ENCODE measurements at regions not wholly inside any gene's neighbourhood (a gene's known extent, or its start where the extent isn't known, plus 50 kb on each side); places are given as distances from the start of the nearest gene placed in this dataset.
A peak's percentile ranks its signal among the peaks of the same experiment; 100 is the strongest.

- TF ChIP-seq UBTF (CRISPR knock-in tag; IDR thresholded peaks at IDR 0.05) (no peak), YEATS2 (CRISPR knock-in tag; IDR thresholded peaks at IDR 0.05; ENCODE audit: borderline replicate concordance) (no peak), KDM6A (CRISPR knock-in tag; IDR thresholded peaks at IDR 0.05; ENCODE audit: low read depth) (no peak), HOXA9 (CRISPR knock-in tag; IDR thresholded peaks at IDR 0.05; ENCODE audit: borderline replicate concordance) (no peak), ZNF383 (CRISPR knock-in tag; IDR thresholded peaks at IDR 0.05; ENCODE audit: borderline replicate concordance) (no peak), MIER2 (CRISPR knock-in tag; IDR thresholded peaks at IDR 0.05) (no peak), SMC3 (IDR thresholded peaks at IDR 0.05; ENCODE audit: low read length) (0 out of 2 replicates have a peak, but pooled peaks have one; percentile 3), FOXA3 (CRISPR knock-in tag; IDR thresholded peaks at IDR 0.05) (peak; percentile 58; the same call in 1 of the 2 replicates), ZBTB25 (CRISPR knock-in tag; IDR thresholded peaks at IDR 0.05) (no peak), ZNF34 (CRISPR knock-in tag; IDR thresholded peaks at IDR 0.05; ENCODE audit: borderline replicate concordance) (no peak), ATF3 (CRISPR knock-in tag; IDR thresholded peaks at IDR 0.05) (no peak), ZFP36L1 (CRISPR knock-in tag; IDR thresholded peaks at IDR 0.05) (no peak), ZNF713 (CRISPR knock-in tag; IDR thresholded peaks at IDR 0.05) (no peak), RCOR2 (CRISPR knock-in tag; IDR thresholded peaks at IDR 0.05) (no peak), ZNF562 (CRISPR knock-in tag; IDR thresholded peaks at IDR 0.05; ENCODE audit: borderline replicate concordance) (no peak), SAFB2 (CRISPR knock-in tag; IDR thresholded peaks at IDR 0.05; ENCODE audit: borderline replicate concordance, low read depth) (no peak), ZNF556 (CRISPR knock-in tag; IDR thresholded peaks at IDR 0.05; ENCODE audit: borderline replicate concordance) (no peak), ZNF598 (CRISPR knock-in tag; IDR thresholded peaks at IDR 0.05; ENCODE audit: borderline replicate concordance) (no peak)
- TF ChIP-seq, protein P1, sequence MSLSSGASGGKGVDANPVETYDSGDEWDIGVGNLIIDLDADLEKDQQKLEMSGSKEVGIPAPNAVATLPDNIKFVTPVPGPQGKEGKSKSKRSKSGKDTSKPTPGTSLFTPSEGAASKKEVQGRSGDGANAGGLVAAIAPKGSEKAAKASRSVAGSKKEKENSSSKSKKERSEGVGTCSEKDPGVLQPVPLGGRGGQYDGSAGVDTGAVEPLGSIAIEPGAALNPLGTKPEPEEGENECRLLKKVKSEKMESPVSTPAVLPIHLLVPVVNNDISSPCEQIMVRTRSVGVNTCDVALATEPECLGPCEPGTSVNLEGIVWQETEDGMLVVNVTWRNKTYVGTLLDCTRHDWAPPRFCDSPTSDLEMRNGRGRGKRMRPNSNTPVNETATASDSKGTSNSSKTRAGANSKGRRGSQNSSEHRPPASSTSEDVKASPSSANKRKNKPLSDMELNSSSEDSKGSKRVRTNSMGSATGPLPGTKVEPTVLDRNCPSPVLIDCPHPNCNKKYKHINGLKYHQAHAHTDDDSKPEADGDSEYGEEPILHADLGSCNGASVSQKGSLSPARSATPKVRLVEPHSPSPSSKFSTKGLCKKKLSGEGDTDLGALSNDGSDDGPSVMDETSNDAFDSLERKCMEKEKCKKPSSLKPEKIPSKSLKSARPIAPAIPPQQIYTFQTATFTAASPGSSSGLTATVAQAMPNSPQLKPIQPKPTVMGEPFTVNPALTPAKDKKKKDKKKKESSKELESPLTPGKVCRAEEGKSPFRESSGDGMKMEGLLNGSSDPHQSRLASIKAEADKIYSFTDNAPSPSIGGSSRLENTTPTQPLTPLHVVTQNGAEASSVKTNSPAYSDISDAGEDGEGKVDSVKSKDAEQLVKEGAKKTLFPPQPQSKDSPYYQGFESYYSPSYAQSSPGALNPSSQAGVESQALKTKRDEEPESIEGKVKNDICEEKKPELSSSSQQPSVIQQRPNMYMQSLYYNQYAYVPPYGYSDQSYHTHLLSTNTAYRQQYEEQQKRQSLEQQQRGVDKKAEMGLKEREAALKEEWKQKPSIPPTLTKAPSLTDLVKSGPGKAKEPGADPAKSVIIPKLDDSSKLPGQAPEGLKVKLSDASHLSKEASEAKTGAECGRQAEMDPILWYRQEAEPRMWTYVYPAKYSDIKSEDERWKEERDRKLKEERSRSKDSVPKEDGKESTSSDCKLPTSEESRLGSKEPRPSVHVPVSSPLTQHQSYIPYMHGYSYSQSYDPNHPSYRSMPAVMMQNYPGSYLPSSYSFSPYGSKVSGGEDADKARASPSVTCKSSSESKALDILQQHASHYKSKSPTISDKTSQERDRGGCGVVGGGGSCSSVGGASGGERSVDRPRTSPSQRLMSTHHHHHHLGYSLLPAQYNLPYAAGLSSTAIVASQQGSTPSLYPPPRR (CRISPR knock-in tag; IDR thresholded peaks at IDR 0.05; ENCODE audit: borderline replicate concordance), result peak; percentile 29; the same call in 1 of the 2 replicates
- TF ChIP-seq, protein P2, sequence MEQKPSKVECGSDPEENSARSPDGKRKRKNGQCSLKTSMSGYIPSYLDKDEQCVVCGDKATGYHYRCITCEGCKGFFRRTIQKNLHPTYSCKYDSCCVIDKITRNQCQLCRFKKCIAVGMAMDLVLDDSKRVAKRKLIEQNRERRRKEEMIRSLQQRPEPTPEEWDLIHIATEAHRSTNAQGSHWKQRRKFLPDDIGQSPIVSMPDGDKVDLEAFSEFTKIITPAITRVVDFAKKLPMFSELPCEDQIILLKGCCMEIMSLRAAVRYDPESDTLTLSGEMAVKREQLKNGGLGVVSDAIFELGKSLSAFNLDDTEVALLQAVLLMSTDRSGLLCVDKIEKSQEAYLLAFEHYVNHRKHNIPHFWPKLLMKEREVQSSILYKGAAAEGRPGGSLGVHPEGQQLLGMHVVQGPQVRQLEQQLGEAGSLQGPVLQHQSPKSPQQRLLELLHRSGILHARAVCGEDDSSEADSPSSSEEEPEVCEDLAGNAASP (CRISPR knock-in tag; IDR thresholded peaks at IDR 0.05; ENCODE audit: borderline replicate concordance), result no peak
These were observed 862.6 kb upstream of the MAN1A1 start (continued) for GRCh38 chr6:120211955-120212792.
